ENCODE measurements at regions not wholly inside any gene's neighbourhood (a gene's known extent, or its start where the extent isn't known, plus 50 kb on each side); places are given as distances from the start of the nearest gene placed in this dataset.

DNA sequence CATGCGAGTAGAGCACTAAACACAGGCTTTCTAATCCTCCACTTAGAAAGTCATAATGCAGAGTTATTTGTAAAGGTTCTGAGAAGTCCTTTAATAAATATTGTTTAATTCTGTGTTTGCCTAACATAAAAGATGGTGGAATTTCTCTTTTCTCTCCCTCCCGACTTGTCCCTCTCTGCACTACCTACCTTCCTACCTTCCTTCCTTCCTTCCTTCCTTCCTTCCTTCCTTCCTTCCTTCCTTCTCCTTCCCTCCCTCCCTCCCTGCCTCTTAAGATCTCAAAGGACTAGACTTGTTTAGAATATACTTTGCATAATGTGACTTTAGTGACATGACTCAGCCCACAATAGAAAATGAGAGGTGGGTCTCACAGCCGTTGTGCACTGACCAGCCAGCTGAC, 156.3 kb upstream of the TAPT1 start:
- ChIA-PET CTCF (no interaction called here), POLR2A (no interaction called here)
- DNase-seq (ENCODE audit: low read depth), result no peak
- H3K36me3 ChIP-seq (ENCODE audit: control insufficient read depth, insufficient read depth, low read length), result no peaks in the 10 kb centered on the region
- H3K4me3 ChIP-seq (ENCODE audit: low read depth, low read length), result no peak overlapping the region
- H3K27me3 ChIP-seq (ENCODE audit: control insufficient read depth, insufficient read depth, low read length), result peaks cover 2% of the 10 kb centered on the region
- TF ChIP-seq, protein P1, sequence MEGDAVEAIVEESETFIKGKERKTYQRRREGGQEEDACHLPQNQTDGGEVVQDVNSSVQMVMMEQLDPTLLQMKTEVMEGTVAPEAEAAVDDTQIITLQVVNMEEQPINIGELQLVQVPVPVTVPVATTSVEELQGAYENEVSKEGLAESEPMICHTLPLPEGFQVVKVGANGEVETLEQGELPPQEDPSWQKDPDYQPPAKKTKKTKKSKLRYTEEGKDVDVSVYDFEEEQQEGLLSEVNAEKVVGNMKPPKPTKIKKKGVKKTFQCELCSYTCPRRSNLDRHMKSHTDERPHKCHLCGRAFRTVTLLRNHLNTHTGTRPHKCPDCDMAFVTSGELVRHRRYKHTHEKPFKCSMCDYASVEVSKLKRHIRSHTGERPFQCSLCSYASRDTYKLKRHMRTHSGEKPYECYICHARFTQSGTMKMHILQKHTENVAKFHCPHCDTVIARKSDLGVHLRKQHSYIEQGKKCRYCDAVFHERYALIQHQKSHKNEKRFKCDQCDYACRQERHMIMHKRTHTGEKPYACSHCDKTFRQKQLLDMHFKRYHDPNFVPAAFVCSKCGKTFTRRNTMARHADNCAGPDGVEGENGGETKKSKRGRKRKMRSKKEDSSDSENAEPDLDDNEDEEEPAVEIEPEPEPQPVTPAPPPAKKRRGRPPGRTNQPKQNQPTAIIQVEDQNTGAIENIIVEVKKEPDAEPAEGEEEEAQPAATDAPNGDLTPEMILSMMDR (IDR thresholded peaks at IDR 0.05; ENCODE audit: insufficient read depth, low read depth, low read length), result no peak

DNA sequence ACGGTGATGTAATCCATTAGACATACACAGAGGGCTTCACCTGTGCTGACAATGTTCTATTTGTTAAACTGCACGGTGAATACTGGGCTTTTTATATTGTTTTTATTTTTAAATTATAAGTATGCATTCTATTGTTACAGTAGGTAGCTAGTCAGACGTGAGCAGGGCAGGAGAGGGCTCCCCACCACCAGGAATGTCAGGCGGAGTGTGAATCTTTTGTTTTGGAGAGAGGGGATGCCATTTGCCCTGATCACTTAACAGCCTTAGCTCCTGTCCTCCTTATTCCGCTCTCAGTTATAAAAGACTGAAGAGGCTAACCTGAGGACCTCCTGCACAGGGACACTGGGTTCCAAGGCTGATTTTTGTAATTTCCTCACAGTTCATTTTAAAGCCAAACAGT, 151.6 kb upstream of the TAPT1 start:
- Histone ChIP-seq H3K27me3 (ENCODE audit: control insufficient read depth, insufficient read depth, low read length) (no peaks in the 10 kb centered on the region; the same call in 1 of the 2 replicates), H3K36me3 (ENCODE audit: control insufficient read depth, insufficient read depth, low read length) (no peaks in the 10 kb centered on the region), H3K4me3 (ENCODE audit: low read depth, low read length) (no peak overlapping the region)
- TF ChIP-seq, protein P1 (IDR thresholded peaks at IDR 0.05; ENCODE audit: insufficient read depth, low read depth, low read length), result no peak
- DNase-seq (ENCODE audit: low read depth), result no peak
- ChIA-PET POLR2A (no interaction called here), CTCF (no interaction called here)

DNA sequence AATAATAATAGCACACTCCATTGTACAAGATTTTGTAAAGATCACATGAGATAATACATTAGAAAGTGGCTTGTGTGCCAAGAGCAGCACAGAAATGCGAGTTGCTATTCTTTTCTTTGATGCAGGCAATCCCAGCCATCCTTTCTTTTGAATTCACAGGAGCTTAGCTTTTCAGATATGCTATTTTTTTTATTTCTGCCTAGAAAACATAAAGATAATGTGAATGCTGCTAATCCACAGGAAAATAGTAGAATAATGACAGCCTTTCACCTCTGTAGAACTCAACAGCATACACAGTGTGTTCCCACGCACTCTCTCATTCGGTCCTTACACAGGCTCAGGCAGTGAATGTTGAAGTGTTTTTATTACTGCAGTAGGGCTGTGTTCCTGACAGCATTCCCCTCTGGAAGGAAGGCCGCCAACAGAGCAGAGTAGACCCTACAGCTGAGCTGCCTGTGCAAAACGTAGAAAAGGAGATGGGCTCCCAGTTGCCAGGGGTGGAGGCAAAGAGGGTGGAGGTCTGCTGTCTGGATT, 138.8 kb upstream of the TAPT1 start:
- TF ChIP-seq, protein P1 (IDR thresholded peaks at IDR 0.05; ENCODE audit: insufficient read depth, low read depth, low read length), result no peak
- CTCF ChIA-PET, result no interaction called here
- Histone ChIP-seq H3K36me3 (ENCODE audit: control insufficient read depth, insufficient read depth, low read length) (no peaks in the 10 kb centered on the region), H3K27me3 (ENCODE audit: control insufficient read depth, insufficient read depth, low read length) (no peaks in the 10 kb centered on the region), H3K4me3 (ENCODE audit: low read depth, low read length) (no peak overlapping the region)
- POLR2A ChIA-PET, result no interaction called here
- no peak for DNase-seq (ENCODE audit: low read depth)

DNA sequence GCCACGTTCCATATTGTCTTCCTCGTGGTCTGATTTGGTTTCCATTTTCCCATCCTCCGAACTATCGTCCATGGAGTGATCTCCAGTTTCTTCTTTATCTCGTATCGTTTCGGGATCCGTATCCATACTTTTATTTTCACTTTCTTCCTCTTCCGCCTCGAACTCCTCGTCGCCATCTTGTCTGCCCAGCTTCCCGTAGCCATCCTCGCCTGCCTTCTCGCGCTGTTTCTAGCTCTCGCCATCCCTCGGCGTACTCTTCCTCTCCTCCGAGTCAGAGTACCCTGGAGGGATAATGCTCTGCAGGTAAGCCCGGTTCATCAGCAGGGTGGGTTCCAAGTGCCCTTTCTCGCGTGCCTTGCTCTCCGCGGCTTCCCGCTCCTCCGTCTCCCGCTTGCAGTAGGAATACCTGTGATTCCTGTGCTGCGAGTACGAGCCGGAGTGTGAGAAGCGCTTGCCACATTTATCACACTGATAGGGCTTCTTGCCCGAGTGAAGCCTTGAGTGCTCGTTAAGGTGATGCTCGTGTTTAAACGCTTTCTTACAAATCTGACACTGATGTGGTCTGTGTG, 134.5 kb upstream of the TAPT1 start:
- TF ChIP-seq, protein P1 (IDR thresholded peaks at IDR 0.05; ENCODE audit: insufficient read depth, low read depth, low read length), result no peak
- no peaks in the 10 kb centered on the region for H3K36me3 ChIP-seq (ENCODE audit: control insufficient read depth, insufficient read depth, low read length)
- H3K27me3 ChIP-seq (ENCODE audit: control insufficient read depth, insufficient read depth, low read length), result no peaks in the 10 kb centered on the region
- CTCF ChIA-PET, result no interaction called here
- no peak for DNase-seq (ENCODE audit: low read depth)
- POLR2A ChIA-PET, result no interaction called here
- H3K4me3 ChIP-seq (ENCODE audit: low read depth, low read length), result no peak overlapping the region

DNA sequence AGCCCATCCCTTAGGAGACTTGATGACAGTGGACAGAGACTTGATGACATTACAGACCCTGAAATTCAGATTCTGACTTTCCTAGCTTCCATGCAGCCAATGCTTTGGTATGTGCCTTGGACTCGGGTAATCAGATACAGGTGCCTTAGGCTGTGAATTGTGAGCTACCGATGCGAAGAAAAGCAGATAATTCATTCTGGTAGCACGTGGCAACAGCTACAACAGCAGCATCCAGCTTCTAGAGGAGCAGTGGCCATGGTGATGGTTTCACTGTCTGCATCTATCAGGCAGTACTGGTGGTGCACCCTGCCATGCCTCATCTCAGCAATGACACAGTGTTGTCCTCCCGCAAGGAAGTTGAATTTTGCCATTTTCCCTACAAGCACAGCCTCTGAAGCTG, 126.9 kb upstream of the TAPT1 start:
- H3K36me3 ChIP-seq (ENCODE audit: control insufficient read depth, insufficient read depth, low read length), result no peaks in the 10 kb centered on the region
- TF ChIP-seq, protein P1 (IDR thresholded peaks at IDR 0.05; ENCODE audit: insufficient read depth, low read depth, low read length), result no peak
- DNase-seq (ENCODE audit: low read depth), result no peak
- CTCF ChIA-PET, result no interaction called here
- no peak overlapping the region for H3K4me3 ChIP-seq (ENCODE audit: low read depth, low read length)
- POLR2A ChIA-PET, result no interaction called here
- peaks cover 5% of the 10 kb centered on the region; the same call in 1 of the 2 replicates for H3K27me3 ChIP-seq (ENCODE audit: control insufficient read depth, insufficient read depth, low read length)
